ENCODE measurements at regions not wholly inside any gene's neighbourhood (a gene's known extent, or its start where the extent isn't known, plus 50 kb on each side); places are given as distances from the start of the nearest gene placed in this dataset.

DNA sequence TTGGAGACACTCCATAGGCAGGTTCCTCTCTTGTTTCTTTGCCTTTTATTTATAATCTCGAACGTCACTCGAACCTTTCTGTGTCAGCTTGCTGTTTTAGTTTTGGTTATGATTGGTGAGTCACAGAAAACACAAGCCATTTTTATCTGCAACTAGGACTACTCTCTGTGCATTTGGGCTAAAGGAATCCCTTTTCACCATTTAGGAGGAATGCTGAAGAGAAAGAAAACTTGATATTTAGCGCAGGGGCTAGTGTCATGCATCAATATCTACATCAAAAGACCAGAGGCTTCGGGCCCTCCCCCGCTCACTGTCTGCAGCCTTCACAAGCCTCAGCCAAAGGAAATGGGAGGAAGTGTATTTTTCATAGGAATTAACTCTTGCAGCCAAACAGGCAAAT lies 507.8 kb upstream of the CITED2 start:
- Histone ChIP-seq H3K36me3 (ENCODE audit: insufficient read depth, low read length) (no peaks in the 10 kb centered on the region), H3K9me3 (ENCODE audit: low read length) (no peaks in the 10 kb centered on the region), H3K9me2 (ENCODE audit: low read depth, low read length) (no peaks in the 10 kb centered on the region), H2AFZ (ENCODE audit: low read length) (no peak overlapping the region), H3K79me2 (ENCODE audit: insufficient read depth, low read length) (no peaks in the 10 kb centered on the region), H3F3A (ENCODE audit: insufficient read depth, low read length) (no peaks in the 10 kb centered on the region), H3K4me2 (ENCODE audit: low read length) (no peak overlapping the region), H3K9ac (ENCODE audit: low read length) (no peak overlapping the region), H3K4me3 (ENCODE audit: low read depth, low read length, poor library complexity, severe bottlenecking) (no peak overlapping the region), H3K27me3 (ENCODE audit: insufficient read depth, low read length) (no peaks in the 10 kb centered on the region), H3K27ac (ENCODE audit: low read depth, low read length, poor library complexity, severe bottlenecking) (no peak overlapping the region), H4K20me1 (ENCODE audit: insufficient read depth, low read length) (no peaks in the 10 kb centered on the region), H3K4me1 (ENCODE audit: insufficient read depth, low read length, severe bottlenecking) (no peaks in the 10 kb centered on the region)
- TF ChIP-seq, protein P1, sequence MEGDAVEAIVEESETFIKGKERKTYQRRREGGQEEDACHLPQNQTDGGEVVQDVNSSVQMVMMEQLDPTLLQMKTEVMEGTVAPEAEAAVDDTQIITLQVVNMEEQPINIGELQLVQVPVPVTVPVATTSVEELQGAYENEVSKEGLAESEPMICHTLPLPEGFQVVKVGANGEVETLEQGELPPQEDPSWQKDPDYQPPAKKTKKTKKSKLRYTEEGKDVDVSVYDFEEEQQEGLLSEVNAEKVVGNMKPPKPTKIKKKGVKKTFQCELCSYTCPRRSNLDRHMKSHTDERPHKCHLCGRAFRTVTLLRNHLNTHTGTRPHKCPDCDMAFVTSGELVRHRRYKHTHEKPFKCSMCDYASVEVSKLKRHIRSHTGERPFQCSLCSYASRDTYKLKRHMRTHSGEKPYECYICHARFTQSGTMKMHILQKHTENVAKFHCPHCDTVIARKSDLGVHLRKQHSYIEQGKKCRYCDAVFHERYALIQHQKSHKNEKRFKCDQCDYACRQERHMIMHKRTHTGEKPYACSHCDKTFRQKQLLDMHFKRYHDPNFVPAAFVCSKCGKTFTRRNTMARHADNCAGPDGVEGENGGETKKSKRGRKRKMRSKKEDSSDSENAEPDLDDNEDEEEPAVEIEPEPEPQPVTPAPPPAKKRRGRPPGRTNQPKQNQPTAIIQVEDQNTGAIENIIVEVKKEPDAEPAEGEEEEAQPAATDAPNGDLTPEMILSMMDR (IDR thresholded peaks at IDR 0.05; ENCODE audit: low read length), result no peak
- no peak for TF ChIP-seq EZH2 (IDR thresholded peaks at IDR 0.05; ENCODE audit: borderline replicate concordance, low read length)

DNA sequence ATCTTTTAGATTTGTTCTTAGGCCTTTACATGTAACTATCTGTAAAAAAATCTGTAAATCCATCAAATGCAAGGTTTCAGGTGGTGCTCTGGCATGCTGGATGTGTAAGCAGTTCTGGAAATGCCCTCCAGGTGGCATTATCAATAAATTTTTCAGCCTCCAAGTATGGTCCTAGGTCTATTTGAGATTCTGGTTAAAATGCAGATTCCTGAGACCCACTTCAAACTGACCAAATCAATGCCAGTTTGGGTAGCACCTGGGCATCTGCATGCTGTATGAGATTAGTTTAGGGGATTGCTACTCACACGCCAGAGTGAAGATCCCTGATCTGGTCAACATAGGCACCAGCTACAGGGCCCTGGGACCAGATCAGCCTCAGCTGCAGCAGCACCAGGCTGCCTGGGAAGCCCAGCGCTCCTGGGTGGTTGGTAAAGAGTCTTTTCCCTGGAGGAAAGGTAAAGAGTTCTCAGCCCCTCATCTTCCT lies 507.3 kb upstream of the CITED2 start:
- no peaks in the 10 kb centered on the region for H3K9me3 ChIP-seq (ENCODE audit: low read length)
- H3K9ac ChIP-seq (ENCODE audit: low read length), result no peak overlapping the region
- H3K4me2 ChIP-seq (ENCODE audit: low read length), result no peak overlapping the region
- no peak overlapping the region for H3K4me3 ChIP-seq (ENCODE audit: low read depth, low read length, poor library complexity, severe bottlenecking)
- no peak overlapping the region for H3K27ac ChIP-seq (ENCODE audit: low read depth, low read length, poor library complexity, severe bottlenecking)
- H2AFZ ChIP-seq (ENCODE audit: low read length), result no peak overlapping the region
- H3K9me2 ChIP-seq (ENCODE audit: low read depth, low read length), result no peaks in the 10 kb centered on the region
- no peaks in the 10 kb centered on the region for H3K4me1 ChIP-seq (ENCODE audit: insufficient read depth, low read length, severe bottlenecking)
- TF ChIP-seq, protein P1 (IDR thresholded peaks at IDR 0.05; ENCODE audit: low read length), result peak; percentile 61
- no peak for TF ChIP-seq EZH2 (IDR thresholded peaks at IDR 0.05; ENCODE audit: borderline replicate concordance, low read length)
- no peaks in the 10 kb centered on the region for H3K27me3 ChIP-seq (ENCODE audit: insufficient read depth, low read length)
- H3K36me3 ChIP-seq (ENCODE audit: insufficient read depth, low read length), result no peaks in the 10 kb centered on the region
- H4K20me1 ChIP-seq (ENCODE audit: insufficient read depth, low read length), result no peaks in the 10 kb centered on the region
- H3K79me2 ChIP-seq (ENCODE audit: insufficient read depth, low read length), result no peaks in the 10 kb centered on the region
- no peaks in the 10 kb centered on the region for H3F3A ChIP-seq (ENCODE audit: insufficient read depth, low read length)

DNA sequence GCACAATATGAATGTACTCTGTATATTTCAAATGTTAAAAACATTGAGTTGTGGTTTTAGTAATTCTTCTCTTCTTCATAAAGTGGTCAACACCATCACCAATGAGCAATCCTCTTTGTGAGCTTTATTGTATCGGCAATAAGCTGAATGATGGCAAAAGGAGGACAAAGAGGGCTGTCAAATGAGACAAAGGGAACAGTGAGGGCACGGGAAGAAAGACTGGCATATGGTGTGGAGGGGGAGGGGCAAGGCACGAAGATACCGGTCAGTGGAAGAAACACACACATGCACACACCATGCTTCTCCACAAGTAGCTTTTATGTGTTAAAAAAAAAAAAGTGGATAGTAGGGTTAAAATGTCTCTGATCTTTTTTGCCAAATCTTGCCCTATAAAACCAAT lies 506.8 kb upstream of the CITED2 start:
- H3K9me2 ChIP-seq (ENCODE audit: low read depth, low read length), result no peaks in the 10 kb centered on the region
- no peaks in the 10 kb centered on the region for H3K36me3 ChIP-seq (ENCODE audit: insufficient read depth, low read length)
- H3F3A ChIP-seq (ENCODE audit: insufficient read depth, low read length), result no peaks in the 10 kb centered on the region
- no peaks in the 10 kb centered on the region for H4K20me1 ChIP-seq (ENCODE audit: insufficient read depth, low read length)
- H3K27ac ChIP-seq (ENCODE audit: low read depth, low read length, poor library complexity, severe bottlenecking), result no peak overlapping the region
- no peak overlapping the region for H3K4me3 ChIP-seq (ENCODE audit: low read depth, low read length, poor library complexity, severe bottlenecking)
- H3K27me3 ChIP-seq (ENCODE audit: insufficient read depth, low read length), result no peaks in the 10 kb centered on the region
- H3K9me3 ChIP-seq (ENCODE audit: low read length), result no peaks in the 10 kb centered on the region
- no peak overlapping the region for H2AFZ ChIP-seq (ENCODE audit: low read length)
- no peaks in the 10 kb centered on the region for H3K4me1 ChIP-seq (ENCODE audit: insufficient read depth, low read length, severe bottlenecking)
- TF ChIP-seq, protein P1 (IDR thresholded peaks at IDR 0.05; ENCODE audit: low read length), result no peak
- TF ChIP-seq EZH2 (IDR thresholded peaks at IDR 0.05; ENCODE audit: borderline replicate concordance, low read length), result no peak
- H3K79me2 ChIP-seq (ENCODE audit: insufficient read depth, low read length), result no peaks in the 10 kb centered on the region
- no peak overlapping the region for H3K9ac ChIP-seq (ENCODE audit: low read length)
- no peak overlapping the region for H3K4me2 ChIP-seq (ENCODE audit: low read length)
